SK-N-SH treated with all-trans-retinoic acid at 6 μM for 48 hours (cell line): ENCODE measurements at regions not wholly inside any gene's neighbourhood (a gene's known extent, or its start where the extent isn't known, plus 50 kb on each side); places are given as distances from the start of the nearest gene placed in this dataset.

Source experiments
- ATAC-seq: fragments of 200-7000 bp; cut with Tn5 transposase; 3 replicates; pipeline ENCODE4 v1.9.1; 2020; ENCODE audit warnings: mild to moderate bottlenecking, moderate library complexity
- CSDC2 ChIP-seq: fragments of 250-450 bp; sonication (Bioruptor Pico); IDR thresholded peaks from 2 replicates; pipeline ENCODE4 v1.5.0; 2020; ENCODE audit warnings: mild to moderate bottlenecking, moderate library complexity
- CSRNP3 ChIP-seq: fragments of 250-450 bp; sonication (Bioruptor Pico); IDR thresholded peaks from 2 replicates; pipeline ENCODE4 v1.5.1; 2021; ENCODE audit warnings: mild to moderate bottlenecking, moderate library complexity
- ESRRG ChIP-seq: fragments of 250-450 bp; sonication (Bioruptor Pico); IDR thresholded peaks from 2 replicates; pipeline ENCODE4 v1.6.1; 2021; ENCODE audit warnings: mild to moderate bottlenecking
- GLIS3 ChIP-seq: fragments of 250-450 bp; sonication (Bioruptor Pico); IDR thresholded peaks from 2 replicates; pipeline ENCODE4 v1.5.0; 2020; ENCODE audit warnings: mild to moderate bottlenecking, moderate library complexity
- ISL1 ChIP-seq: fragments of 250-450 bp; sonication (Bioruptor Pico); IDR thresholded peaks from 2 replicates; pipeline ENCODE4 v2.1.2; 2022; ENCODE audit warnings: mild to moderate bottlenecking, moderate library complexity
- OSR1 ChIP-seq: fragments of 250-450 bp; sonication (Bioruptor Pico); IDR thresholded peaks from 2 replicates; pipeline ENCODE4 v1.8.0; 2022; ENCODE audit warnings: moderate library complexity, mild to moderate bottlenecking, inconsistent platforms
- PATZ1 ChIP-seq: fragments of 250-450 bp; sonication (Bioruptor Pico); IDR thresholded peaks from 2 replicates; pipeline ENCODE4 v1.8.0; 2020; ENCODE audit warnings: mild to moderate bottlenecking, moderate library complexity, borderline replicate concordance
- POU6F1 ChIP-seq: fragments of 250-450 bp; sonication (Bioruptor Pico); IDR thresholded peaks from 2 replicates; pipeline ENCODE4 v1.8.0; 2021; ENCODE audit warnings: low read depth, mild to moderate bottlenecking, moderate library complexity, borderline replicate concordance
- PPARA ChIP-seq: fragments of 250-450 bp; sonication (Bioruptor Pico); IDR thresholded peaks from 2 replicates; pipeline ENCODE4 v1.5.0; 2020; ENCODE audit warnings: mild to moderate bottlenecking, borderline replicate concordance
- RARB ChIP-seq: fragments of 250-450 bp; sonication (Bioruptor Pico); IDR thresholded peaks from 2 replicates; pipeline ENCODE4 v1.8.0; 2021; ENCODE audit warnings: mild to moderate bottlenecking, moderate library complexity
- SNAI2 ChIP-seq: fragments of 250-450 bp; sonication (Bioruptor Pico); IDR thresholded peaks from 2 replicates; pipeline ENCODE4 v1.5.0; 2020; ENCODE audit warnings: mild to moderate bottlenecking, moderate library complexity
- TCF4 ChIP-seq: fragments of 250-450 bp; sonication (Bioruptor Pico); IDR thresholded peaks from 2 replicates; pipeline ENCODE4 v1.8.0; 2021; ENCODE audit warnings: mild to moderate bottlenecking, moderate library complexity, borderline replicate concordance
- ZC3H10 ChIP-seq: fragments of 250-450 bp; sonication (Bioruptor Pico); IDR thresholded peaks from 2 replicates; pipeline ENCODE4 v1.5.1; 2021; ENCODE audit warnings: mild to moderate bottlenecking, moderate library complexity
- ZFP3 ChIP-seq: fragments of 250-450 bp; sonication (Bioruptor Pico); IDR thresholded peaks from 2 replicates; pipeline ENCODE4 v1.5.0; 2020; ENCODE audit warnings: mild to moderate bottlenecking, moderate library complexity
- ZFP30 ChIP-seq: fragments of 450-650 bp; formaldehyde crosslinking; IDR thresholded peaks from 2 replicates; pipeline ENCODE4 v1.5.0; 2022; ENCODE audit warnings: mild to moderate bottlenecking, moderate library complexity
- ZNF565 ChIP-seq: fragments of 450-650 bp; formaldehyde crosslinking; conservative IDR thresholded peaks from 2 replicates; pipeline ENCODE4 v1.5.0; 2020; ENCODE audit warnings: low read depth, mild to moderate bottlenecking, moderate library complexity
- ZNF70 ChIP-seq: fragments of 450-650 bp; formaldehyde crosslinking; IDR thresholded peaks from 2 replicates; pipeline ENCODE4 v1.5.0; 2020; ENCODE audit warnings: mild to moderate bottlenecking, moderate library complexity
- ZNF8 ChIP-seq: fragments of 450-650 bp; formaldehyde crosslinking; IDR thresholded peaks from 2 replicates; pipeline ENCODE4 v1.5.0; 2020; ENCODE audit warnings: mild to moderate bottlenecking, moderate library complexity
- TF ChIP-seq, protein P1 (sequence below): fragments of 250-450 bp; sonication (Bioruptor Pico); IDR thresholded peaks from 2 replicates; pipeline ENCODE4 v1.5.0; 2020; ENCODE audit warnings: mild to moderate bottlenecking, moderate library complexity

- TF ChIP-seq, protein P1, sequence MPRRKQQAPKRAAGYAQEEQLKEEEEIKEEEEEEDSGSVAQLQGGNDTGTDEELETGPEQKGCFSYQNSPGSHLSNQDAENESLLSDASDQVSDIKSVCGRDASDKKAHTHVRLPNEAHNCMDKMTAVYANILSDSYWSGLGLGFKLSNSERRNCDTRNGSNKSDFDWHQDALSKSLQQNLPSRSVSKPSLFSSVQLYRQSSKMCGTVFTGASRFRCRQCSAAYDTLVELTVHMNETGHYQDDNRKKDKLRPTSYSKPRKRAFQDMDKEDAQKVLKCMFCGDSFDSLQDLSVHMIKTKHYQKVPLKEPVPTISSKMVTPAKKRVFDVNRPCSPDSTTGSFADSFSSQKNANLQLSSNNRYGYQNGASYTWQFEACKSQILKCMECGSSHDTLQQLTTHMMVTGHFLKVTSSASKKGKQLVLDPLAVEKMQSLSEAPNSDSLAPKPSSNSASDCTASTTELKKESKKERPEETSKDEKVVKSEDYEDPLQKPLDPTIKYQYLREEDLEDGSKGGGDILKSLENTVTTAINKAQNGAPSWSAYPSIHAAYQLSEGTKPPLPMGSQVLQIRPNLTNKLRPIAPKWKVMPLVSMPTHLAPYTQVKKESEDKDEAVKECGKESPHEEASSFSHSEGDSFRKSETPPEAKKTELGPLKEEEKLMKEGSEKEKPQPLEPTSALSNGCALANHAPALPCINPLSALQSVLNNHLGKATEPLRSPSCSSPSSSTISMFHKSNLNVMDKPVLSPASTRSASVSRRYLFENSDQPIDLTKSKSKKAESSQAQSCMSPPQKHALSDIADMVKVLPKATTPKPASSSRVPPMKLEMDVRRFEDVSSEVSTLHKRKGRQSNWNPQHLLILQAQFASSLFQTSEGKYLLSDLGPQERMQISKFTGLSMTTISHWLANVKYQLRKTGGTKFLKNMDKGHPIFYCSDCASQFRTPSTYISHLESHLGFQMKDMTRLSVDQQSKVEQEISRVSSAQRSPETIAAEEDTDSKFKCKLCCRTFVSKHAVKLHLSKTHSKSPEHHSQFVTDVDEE: no peak
- no peak for TF ChIP-seq ESRRG (CRISPR knock-in tag)
- no peak for TF ChIP-seq CSDC2
Measured at GRCh38 chr5:135237748-135238103, 161.3 kb downstream of the MACROH2A1 start (continued).

DNA sequence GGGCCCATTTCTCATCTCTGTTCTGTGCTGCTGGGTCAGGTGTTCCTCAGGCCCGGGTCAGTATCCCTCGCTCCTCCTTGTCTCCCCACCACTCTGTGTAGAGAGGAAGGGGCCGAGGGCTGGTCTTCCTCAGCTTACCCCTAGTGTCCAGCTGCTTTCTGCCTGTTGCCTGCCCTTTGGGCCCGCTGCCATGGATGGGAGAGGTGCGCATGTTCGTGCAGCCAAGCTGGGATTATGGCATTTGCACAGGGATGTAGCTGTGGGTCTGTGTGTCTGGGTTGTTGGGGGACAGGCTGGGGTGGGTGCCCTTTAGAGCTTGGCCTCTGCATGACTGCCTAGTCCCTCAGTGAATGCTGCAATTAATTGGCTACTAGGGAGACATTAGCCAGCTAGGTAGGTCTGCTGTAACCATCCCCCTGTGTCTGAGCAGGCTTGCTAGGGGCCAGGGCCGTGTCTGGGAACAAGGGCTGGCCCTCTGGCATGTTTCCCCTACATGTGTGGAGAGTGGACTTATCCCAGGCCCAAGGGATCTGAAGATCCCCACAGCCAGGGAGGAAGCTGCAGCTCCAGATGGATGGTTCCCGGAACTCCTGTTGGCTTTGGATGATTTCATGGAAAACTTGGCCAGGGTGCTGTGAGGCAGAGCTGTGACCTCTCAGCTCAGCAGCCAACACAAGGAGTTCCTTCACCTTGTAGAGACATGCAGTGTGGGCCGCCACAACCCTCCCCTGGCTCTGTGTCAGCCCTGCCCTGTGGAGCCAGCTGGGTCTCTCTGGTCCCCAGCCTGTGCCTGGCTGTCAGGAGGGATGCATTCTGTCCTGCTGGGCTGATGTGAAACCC lies 161.9 kb downstream of the MACROH2A1 start:
- no peak for TF ChIP-seq ZNF8 (CRISPR knock-in tag)

GRCh38 chr5:135236228-135236907 lies 162.7 kb downstream of the MACROH2A1 start:
- TF ChIP-seq SNAI2 (CRISPR knock-in tag) (no peak), PATZ1 (CRISPR knock-in tag) (no peak), ZNF565 (CRISPR knock-in tag) (no peak), PPARA (no peak), OSR1 (CRISPR knock-in tag) (no peak), ESRRG (CRISPR knock-in tag) (no peak), ZNF70 (CRISPR knock-in tag) (no peak), RARB (no peak), ZFP30 (CRISPR knock-in tag) (no peak), POU6F1 (no peak), ZC3H10 (CRISPR knock-in tag) (no peak), ISL1 (no peak), ZFP3 (CRISPR knock-in tag) (no peak), GLIS3 (CRISPR knock-in tag) (no peak), CSRNP3 (CRISPR knock-in tag) (no peak), TCF4 (CRISPR knock-in tag) (no peak)
- TF ChIP-seq, protein P1: no peak
- ATAC-seq: no peak

More for the DNA sequence above, 161.9 kb downstream of the MACROH2A1 start:
- ATAC-seq: no peak
